HEK293T (cell line): ENCODE measurements at regions not wholly inside any gene's neighbourhood (a gene's known extent, or its start where the extent isn't known, plus 50 kb on each side); places are given as distances from the start of the nearest gene placed in this dataset.

Source experiments
- CTCF ChIA-PET: fragments of 350-600 bp; formaldehyde crosslinking; extraction: SDS; loops from one replicate; lab custom pipeline; 2021; ENCODE audit warnings: antibody characterized with exemption, inconsistent platforms; lab: Yijun Ruan, JAX
- POLR2A ChIA-PET: fragments of 350-600 bp; formaldehyde crosslinking; extraction: SDS; loops from one replicate; lab custom pipeline; 2020; ENCODE audit warnings: antibody characterized with exemption, inconsistent platforms; lab: Yijun Ruan, JAX
- DNase-seq: peaks from one replicate; pipeline ENCODE4 v3.0.0; 2012; ENCODE audit warnings: mixed read lengths; ENCODE audit errors: extremely low spot score
- ARNT ChIP-seq: fragments of 450-650 bp; IDR thresholded peaks from 2 replicates; pipeline ENCODE4 v1.6.1; 2017; ENCODE audit warnings: mild to moderate bottlenecking
- BHLHE40 ChIP-seq: fragments of 450-650 bp; IDR thresholded peaks from 2 replicates; pipeline ENCODE4 v1.6.1; 2016; ENCODE audit warnings: mild to moderate bottlenecking, moderate library complexity, borderline replicate concordance
- CTBP1 ChIP-seq: fragments of 450-650 bp; IDR thresholded peaks from 2 replicates; pipeline ENCODE4 v1.6.1; 2016; ENCODE audit warnings: borderline replicate concordance
- ELF4 ChIP-seq: fragments of 450-650 bp; IDR thresholded peaks from 2 replicates; pipeline ENCODE4 v1.6.1; 2017; ENCODE audit warnings: antibody characterized with exemption
- FOXA1 ChIP-seq: fragments of 450-650 bp; IDR thresholded peaks from 2 replicates; pipeline ENCODE4 v1.6.1; 2016; ENCODE audit warnings: mild to moderate bottlenecking
- FOXK2 ChIP-seq: fragments of 450-650 bp; IDR thresholded peaks from 2 replicates; pipeline ENCODE4 v1.6.1; 2016; ENCODE audit warnings: mild to moderate bottlenecking
- FOXM1 ChIP-seq: fragments of 450-650 bp; IDR thresholded peaks from 2 replicates; pipeline ENCODE4 v1.6.1; 2017; ENCODE audit warnings: mild to moderate bottlenecking, borderline replicate concordance
- HDGF ChIP-seq: fragments of 450-650 bp; IDR thresholded peaks from 2 replicates; pipeline ENCODE4 v1.6.1; 2017; ENCODE audit warnings: antibody characterized with exemption, borderline replicate concordance
- L3MBTL2 ChIP-seq: fragments of 450-650 bp; conservative IDR thresholded peaks from 2 replicates; pipeline ENCODE4 v1.6.1; 2016; ENCODE audit warnings: mild to moderate bottlenecking
- LEF1 ChIP-seq: fragments of 450-650 bp; IDR thresholded peaks from 2 replicates; pipeline ENCODE4 v1.6.1; 2017; ENCODE audit warnings: mild to moderate bottlenecking, borderline replicate concordance
- NFRKB ChIP-seq: fragments of 450-650 bp; IDR thresholded peaks from 2 replicates; pipeline ENCODE4 v1.6.1; 2016; ENCODE audit warnings: mild to moderate bottlenecking, moderate library complexity
- SP1 ChIP-seq: fragments of 450-650 bp; IDR thresholded peaks from 2 replicates; pipeline ENCODE4 v1.6.1; 2017
- SUZ12 ChIP-seq: fragments of 450-650 bp; IDR thresholded peaks from 2 replicates; pipeline ENCODE4 v1.6.1; 2016; ENCODE audit warnings: mild to moderate bottlenecking
- TARDBP ChIP-seq: fragments of 450-650 bp; IDR thresholded peaks from 2 replicates; pipeline ENCODE4 v1.6.1; 2016
- ZNF384 ChIP-seq: fragments of 450-650 bp; IDR thresholded peaks from 2 replicates; pipeline ENCODE4 v1.6.1; 2016
- TF ChIP-seq, protein P1 (sequence below): fragments of 450-650 bp; IDR thresholded peaks from 2 replicates; pipeline ENCODE4 v1.6.1; 2016

DNA sequence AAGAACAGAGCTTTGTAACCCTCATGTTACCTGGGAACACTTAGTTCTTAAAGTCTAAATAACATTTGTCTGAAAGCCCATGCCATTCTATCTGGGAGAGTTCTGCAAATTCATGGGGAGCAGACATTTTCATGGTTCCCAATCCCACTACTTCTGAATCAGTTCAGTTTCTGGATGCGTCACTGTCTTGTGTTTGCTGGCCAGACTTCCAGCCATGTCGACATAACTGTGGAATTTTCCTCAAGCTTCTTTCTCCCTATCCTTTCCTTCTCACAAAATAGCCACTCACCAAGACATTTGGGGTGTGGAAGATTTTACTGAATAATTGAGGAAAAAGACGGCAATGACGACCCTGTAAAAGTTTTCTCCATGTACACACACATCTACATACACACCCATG is 272.5 kb downstream of the NEBL start:
- no peak for DNase-seq
- POLR2A ChIA-PET = no interaction called here
- TF ChIP-seq NFRKB (no peak), SUZ12 (no peak), L3MBTL2 (no peak), LEF1 (no peak), ARNT (no peak), BHLHE40 (no peak), CTBP1 (no peak), FOXA1 (no peak), ELF4 (no peak), TARDBP (no peak), SP1 (no peak), FOXM1 (no peak), ZNF384 (no peak), HDGF (no peak)
- TF ChIP-seq, protein P1, sequence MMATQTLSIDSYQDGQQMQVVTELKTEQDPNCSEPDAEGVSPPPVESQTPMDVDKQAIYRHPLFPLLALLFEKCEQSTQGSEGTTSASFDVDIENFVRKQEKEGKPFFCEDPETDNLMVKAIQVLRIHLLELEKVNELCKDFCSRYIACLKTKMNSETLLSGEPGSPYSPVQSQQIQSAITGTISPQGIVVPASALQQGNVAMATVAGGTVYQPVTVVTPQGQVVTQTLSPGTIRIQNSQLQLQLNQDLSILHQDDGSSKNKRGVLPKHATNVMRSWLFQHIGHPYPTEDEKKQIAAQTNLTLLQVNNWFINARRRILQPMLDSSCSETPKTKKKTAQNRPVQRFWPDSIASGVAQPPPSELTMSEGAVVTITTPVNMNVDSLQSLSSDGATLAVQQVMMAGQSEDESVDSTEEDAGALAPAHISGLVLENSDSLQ = no peak
- CTCF ChIA-PET = no interaction called here

DNA sequence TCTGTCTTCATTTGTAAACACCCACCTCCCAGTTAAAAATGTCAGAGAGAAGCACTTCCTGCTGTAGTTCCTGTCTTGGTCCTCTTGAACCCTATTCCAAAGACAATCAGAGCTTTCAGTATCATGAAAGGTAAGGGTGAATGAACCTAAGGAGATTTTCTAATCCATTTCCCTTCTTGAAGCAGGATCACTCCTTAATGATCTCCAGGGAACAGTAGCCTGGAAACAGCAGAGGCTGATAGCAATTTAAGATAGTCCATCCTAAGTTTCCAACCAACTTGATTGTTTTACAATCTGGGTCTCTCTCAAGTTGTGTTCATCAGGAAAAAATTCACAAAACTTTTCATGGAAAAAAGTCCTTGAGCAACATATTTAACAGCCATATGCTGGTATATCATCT is 273.6 kb downstream of the NEBL start:
- ChIA-PET POLR2A (no interaction called here), CTCF (no interaction called here)
- TF ChIP-seq L3MBTL2 = no peak
- no peak for TF ChIP-seq FOXM1
- TF ChIP-seq LEF1 = no peak
- no peak for TF ChIP-seq SP1
- TF ChIP-seq FOXK2 = no peak
- no peak for DNase-seq

DNA sequence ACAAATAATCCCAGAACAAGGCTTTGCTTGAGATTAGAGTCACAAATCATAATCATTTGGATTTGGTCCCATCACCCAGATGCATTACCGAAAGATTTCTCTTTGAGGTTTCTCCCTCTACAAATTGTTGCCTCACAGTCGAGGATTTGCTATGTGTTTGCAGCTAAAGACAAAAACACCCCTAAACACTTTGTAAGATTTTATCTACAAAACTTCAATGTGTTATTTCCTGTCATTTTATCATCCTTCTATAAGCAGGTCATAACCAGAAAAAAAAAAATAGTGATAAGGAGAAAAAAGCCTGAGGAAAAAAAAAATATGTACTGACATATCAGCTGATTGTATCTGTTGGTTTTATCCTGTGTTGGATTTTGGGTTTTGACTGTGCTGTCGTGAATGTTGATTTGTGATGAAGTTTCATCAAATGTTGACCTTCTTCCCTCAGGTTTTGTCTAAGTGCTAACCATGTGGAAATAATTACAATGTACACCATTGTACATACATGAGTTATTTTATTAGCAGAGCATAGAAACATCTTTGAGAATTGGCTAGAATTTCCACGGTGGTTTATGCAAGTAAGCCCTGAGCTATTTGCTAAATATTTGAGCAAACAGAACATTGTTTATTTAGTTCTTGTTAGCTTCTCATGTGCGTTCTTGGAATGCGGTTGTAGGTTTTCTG is 274.4 kb downstream of the NEBL start:
- TF ChIP-seq ARNT (no peak), SP1 (no peak), TARDBP (no peak), L3MBTL2 (no peak), LEF1 (no peak), ZNF384 (no peak), FOXA1 (no peak), HDGF (no peak), SUZ12 (no peak), FOXM1 (no peak), BHLHE40 (no peak)
- TF ChIP-seq, protein P1 = no peak
- ChIA-PET CTCF (no interaction called here), POLR2A (no interaction called here)
- no peak for DNase-seq

DNA sequence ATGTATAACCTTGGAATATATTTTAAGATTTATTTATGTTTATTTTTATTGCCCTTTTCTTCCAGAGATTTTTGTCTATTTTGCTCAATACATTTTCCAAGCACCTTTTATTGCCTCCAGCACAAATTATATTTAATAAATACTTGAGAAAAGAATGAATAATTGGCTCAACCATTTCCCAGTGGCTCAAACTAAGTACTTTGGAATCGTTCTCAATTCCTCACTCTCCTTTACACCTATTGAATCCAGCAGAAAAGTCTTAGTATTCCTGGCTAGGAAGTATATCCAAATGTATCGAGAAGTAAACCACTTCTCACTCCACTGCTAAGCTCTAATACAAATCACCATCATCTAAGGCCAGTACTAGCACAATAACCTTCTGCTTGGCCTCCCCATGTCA is 276.1 kb downstream of the NEBL start:
- ChIA-PET CTCF (no interaction called here), POLR2A (no interaction called here)
- TF ChIP-seq L3MBTL2 (no peak), FOXA1 (no peak), FOXK2 (no peak), FOXM1 (no peak), BHLHE40 (no peak), HDGF (no peak)
- DNase-seq = no peak

DNA sequence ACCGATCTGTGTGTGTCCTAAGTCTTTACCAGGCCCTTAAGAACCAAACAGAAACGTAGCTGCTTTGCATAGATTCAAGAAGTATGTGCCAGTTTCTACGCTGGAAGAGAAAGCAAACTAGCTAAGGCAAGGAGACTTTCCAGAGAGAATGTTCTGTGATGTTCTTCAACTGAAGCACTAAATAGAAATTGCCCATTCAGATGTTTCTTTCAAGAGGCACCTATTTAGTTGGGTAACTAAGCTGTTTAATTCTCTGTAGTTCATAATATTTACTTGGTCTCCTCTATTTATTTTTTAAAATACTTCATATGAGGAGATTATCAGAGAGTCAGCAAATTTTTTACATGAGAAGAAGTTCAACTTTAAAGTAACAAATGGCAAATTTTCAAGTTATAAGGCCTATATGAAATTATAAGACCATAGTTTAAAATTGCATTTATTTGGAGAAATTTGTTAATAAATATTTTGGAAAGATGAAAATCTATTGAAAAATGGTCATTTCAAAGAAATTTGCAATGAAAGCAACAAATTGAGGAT is 279.0 kb downstream of the NEBL start:
- CTCF ChIA-PET = no interaction called here
- DNase-seq = no peak
- POLR2A ChIA-PET = no interaction called here
- TF ChIP-seq ZNF384 = no peak
- TF ChIP-seq BHLHE40 = no peak
- no peak for TF ChIP-seq ARNT
- TF ChIP-seq CTBP1 = no peak
- no peak for TF ChIP-seq FOXK2
- TF ChIP-seq LEF1 = no peak
- no peak for TF ChIP-seq FOXM1
- TF ChIP-seq L3MBTL2 = no peak
- no peak for TF ChIP-seq TARDBP

DNA sequence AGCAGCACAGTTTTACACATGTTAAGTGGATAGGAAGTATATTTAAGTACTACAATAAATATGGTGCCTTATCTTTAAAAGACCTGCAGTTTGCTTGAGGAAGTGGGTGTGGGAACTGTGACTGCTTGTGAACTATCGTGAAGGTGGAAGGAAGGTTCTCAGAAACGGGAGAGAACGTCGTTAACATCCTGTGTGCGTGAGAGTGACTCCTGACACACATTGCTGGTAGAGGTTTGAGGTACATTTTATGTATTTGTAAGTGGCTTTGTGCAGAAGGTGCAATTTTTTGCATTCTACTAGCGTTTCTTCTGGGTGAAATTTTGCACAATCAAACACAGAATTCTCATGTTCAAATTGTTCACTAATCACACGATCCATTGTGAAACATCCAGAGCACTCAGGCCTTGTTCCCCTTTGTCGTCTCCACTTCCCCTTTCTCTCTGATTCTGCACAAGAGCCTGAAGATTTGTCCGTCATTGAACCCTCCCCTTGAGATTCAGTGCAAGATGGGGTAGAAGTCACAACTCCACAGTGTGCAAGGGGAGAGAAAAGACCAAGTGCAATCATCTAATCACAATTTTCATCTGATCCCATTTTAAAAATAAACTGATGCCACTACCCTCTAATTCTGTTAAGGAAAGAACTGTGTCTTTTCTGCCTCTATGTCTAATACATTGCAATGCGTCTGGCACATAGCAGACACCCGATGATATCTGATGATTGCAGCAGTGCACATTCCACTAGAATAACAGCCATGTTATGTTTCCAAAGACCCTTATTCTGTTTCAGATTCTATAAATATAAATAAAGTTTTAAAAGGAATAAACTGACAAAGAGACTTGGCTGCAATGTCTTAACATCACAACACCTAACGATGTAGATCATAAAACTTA is 279.9 kb downstream of the NEBL start:
- ChIA-PET POLR2A (no interaction called here), CTCF (no interaction called here)
- no peak for DNase-seq
- no peak for TF ChIP-seq ZNF384
- no peak for TF ChIP-seq LEF1
- TF ChIP-seq FOXM1 = no peak
- TF ChIP-seq HDGF = no peak
- no peak for TF ChIP-seq CTBP1
- TF ChIP-seq ARNT = no peak
- TF ChIP-seq ELF4 = no peak
- no peak for TF ChIP-seq SP1
- no peak for TF ChIP-seq L3MBTL2
- no peak for TF ChIP-seq FOXA1
- TF ChIP-seq BHLHE40 = no peak
- TF ChIP-seq, protein P1 = no peak
- TF ChIP-seq SUZ12 = no peak
- TF ChIP-seq TARDBP = no peak
- no peak for TF ChIP-seq FOXK2
- no peak for TF ChIP-seq NFRKB
